ENCODE measurements at regions not wholly inside any gene's neighbourhood (a gene's known extent, or its start where the extent isn't known, plus 50 kb on each side); places are given as distances from the start of the nearest gene placed in this dataset.
A peak's percentile ranks its signal among the peaks of the same experiment; 100 is the strongest.

- peak overlapping the region; percentile 46 for H3K18ac ChIP-seq (ENCODE audit: low read length)
- no peaks in the 10 kb centered on the region for H3K36me3 ChIP-seq (replicated peaks in 1 of 2; ENCODE audit: control insufficient read depth in 2 of 2, insufficient read depth in 2 of 2, low read length in 2 of 2)
- H3K4ac ChIP-seq (ENCODE audit: low read length) = no peak overlapping the region
- no peak overlapping the region for H2BK15ac ChIP-seq (ENCODE audit: low read length)
- H3K4me2 ChIP-seq (ENCODE audit: insufficient read depth, low read length, poor library complexity, severe bottlenecking) = no peak overlapping the region
- H2BK12ac ChIP-seq (ENCODE audit: low read length) = no peak overlapping the region
- H2AFZ ChIP-seq (ENCODE audit: low read length) = no peak overlapping the region
- DNase-seq (ENCODE audit: low spot score) = no peak
- no CpG with 5 or more reads among the region's 2 CpGs for WGBS, 2 donors (ENCODE audit: extremely low coverage in 2 of 2, insufficient read length in 2 of 2, insufficient replicate concordance in 1 of 2)
- H3K27ac ChIP-seq (replicated peaks; ENCODE audit: low read length) = no peak overlapping the region
- H3K9me3 ChIP-seq (replicated peaks in 1 of 2; ENCODE audit: control insufficient read depth in 2 of 2, insufficient read depth in 1 of 2, low read depth in 1 of 2, low read length in 2 of 2) = peaks cover 2 to 10% of the 10 kb centered on the region in 2 donors
- H3K23ac ChIP-seq (ENCODE audit: low read depth, low read length, poor library complexity) = no peak overlapping the region
- H4K91ac ChIP-seq (ENCODE audit: low read depth, low read length, poor library complexity) = no peak overlapping the region
- no peaks in the 10 kb centered on the region for H3K79me1 ChIP-seq (ENCODE audit: low read depth, low read length)
- no peak overlapping the region for H2BK5ac ChIP-seq (ENCODE audit: low read length)
- no peaks in the 10 kb centered on the region for H3K4me1 ChIP-seq (ENCODE audit: control insufficient read depth in 2 of 2, insufficient read depth in 1 of 2, low read depth in 1 of 2, low read length in 2 of 2)
- H2BK120ac ChIP-seq (ENCODE audit: low read depth, low read length) = no peak overlapping the region
- H3K27me3 ChIP-seq (ENCODE audit: control insufficient read depth in 3 of 3, insufficient read depth in 3 of 3, low read depth in 1 of 3, low read length in 3 of 3) = no peaks in the 10 kb centered on the region
- H4K8ac ChIP-seq (ENCODE audit: low read depth, low read length) = no peak overlapping the region
- no peak overlapping the region for H3K9ac ChIP-seq (ENCODE audit: low read depth, low read length, poor library complexity)
- no peak overlapping the region for H2AK5ac ChIP-seq (ENCODE audit: low read depth, low read length)
- H3K14ac ChIP-seq (ENCODE audit: low read length) = no peak overlapping the region
- H3K4me3 ChIP-seq (ENCODE audit: low read length in 2 of 2) = no peak overlapping the region
Measured at GRCh38 chr2:64350996-64351395, 103.0 kb upstream of the LGALSL start.

GRCh38 chr2:64352292-64352691 lies 101.7 kb upstream of the LGALSL start:
- Histone ChIP-seq H3K4me3 (ENCODE audit: low read length in 2 of 2) (no peak overlapping the region), H2BK12ac (ENCODE audit: low read length) (no peak overlapping the region), H2AK5ac (ENCODE audit: low read depth, low read length) (no peak overlapping the region), H3K9ac (ENCODE audit: low read depth, low read length, poor library complexity) (no peak overlapping the region), H3K4ac (ENCODE audit: low read length) (no peak overlapping the region), H4K91ac (ENCODE audit: low read depth, low read length, poor library complexity) (no peak overlapping the region), H3K27me3 (ENCODE audit: control insufficient read depth in 3 of 3, insufficient read depth in 3 of 3, low read depth in 1 of 3, low read length in 3 of 3) (no peaks in the 10 kb centered on the region), H2AFZ (ENCODE audit: low read length) (no peak overlapping the region), H2BK120ac (ENCODE audit: low read depth, low read length) (no peak overlapping the region), H3K27ac (replicated peaks; ENCODE audit: low read length) (no peak overlapping the region), H3K14ac (ENCODE audit: low read length) (no peak overlapping the region), H3K36me3 (replicated peaks in 1 of 2; ENCODE audit: control insufficient read depth in 2 of 2, insufficient read depth in 2 of 2, low read length in 2 of 2) (no peaks in the 10 kb centered on the region), H4K8ac (ENCODE audit: low read depth, low read length) (no peak overlapping the region), H3K18ac (ENCODE audit: low read length) (no peak overlapping the region), H3K79me1 (ENCODE audit: low read depth, low read length) (no peaks in the 10 kb centered on the region), H3K9me3 (replicated peaks in 1 of 2; ENCODE audit: control insufficient read depth in 2 of 2, insufficient read depth in 1 of 2, low read depth in 1 of 2, low read length in 2 of 2) (peaks cover 2 to 10% of the 10 kb centered on the region in 2 donors), H3K23ac (ENCODE audit: low read depth, low read length, poor library complexity) (no peak overlapping the region), H3K4me2 (ENCODE audit: insufficient read depth, low read length, poor library complexity, severe bottlenecking) (no peak overlapping the region), H3K4me1 (ENCODE audit: control insufficient read depth in 2 of 2, insufficient read depth in 1 of 2, low read depth in 1 of 2, low read length in 2 of 2) (no peaks in the 10 kb centered on the region), H2BK5ac (ENCODE audit: low read length) (no peak overlapping the region), H2BK15ac (ENCODE audit: low read length) (no peak overlapping the region)
- no CpG with 5 or more reads among the region's 1 CpG for whole genome bisulfite sequencing, 2 donors (ENCODE audit: extremely low coverage in 2 of 2, insufficient read length in 2 of 2, insufficient replicate concordance in 1 of 2)
- DNase-seq (ENCODE audit: low spot score) = no peak

GRCh38 chr2:64354857-64355680 lies 98.9 kb upstream of the LGALSL start:
- H3K4me2 ChIP-seq (ENCODE audit: insufficient read depth, low read length, poor library complexity, severe bottlenecking) = no peak overlapping the region
- no peak overlapping the region for H2AFZ ChIP-seq (ENCODE audit: low read length)
- H3K9me3 ChIP-seq (replicated peaks in 1 of 2; ENCODE audit: control insufficient read depth in 2 of 2, insufficient read depth in 1 of 2, low read depth in 1 of 2, low read length in 2 of 2) = peaks cover 2 to 10% of the 10 kb centered on the region in 2 donors
- no peak overlapping the region for H3K23ac ChIP-seq (ENCODE audit: low read depth, low read length, poor library complexity)
- H3K4me1 ChIP-seq (ENCODE audit: control insufficient read depth in 2 of 2, insufficient read depth in 1 of 2, low read depth in 1 of 2, low read length in 2 of 2) = peaks cover 4 to 7% of the 10 kb centered on the region in 2 donors
- no peak overlapping the region for H3K9ac ChIP-seq (ENCODE audit: low read depth, low read length, poor library complexity)
- no peak overlapping the region for H4K91ac ChIP-seq (ENCODE audit: low read depth, low read length, poor library complexity)
- no CpG with 5 or more reads among the region's 11 CpGs for WGBS, 2 donors (ENCODE audit: extremely low coverage in 2 of 2, insufficient read length in 2 of 2, insufficient replicate concordance in 1 of 2)
- H3K79me1 ChIP-seq (ENCODE audit: low read depth, low read length) = no peaks in the 10 kb centered on the region
- H2BK5ac ChIP-seq (ENCODE audit: low read length) = no peak overlapping the region
- no peak overlapping the region for H3K18ac ChIP-seq (ENCODE audit: low read length)
- H3K4me3 ChIP-seq (ENCODE audit: low read length in 2 of 2) = no peak overlapping the region
- no peak for DNase-seq (ENCODE audit: low spot score)
- no peak overlapping the region for H3K4ac ChIP-seq (ENCODE audit: low read length)
- H3K14ac ChIP-seq (ENCODE audit: low read length) = no peak overlapping the region
- H3K36me3 ChIP-seq (replicated peaks in 1 of 2; ENCODE audit: control insufficient read depth in 2 of 2, insufficient read depth in 2 of 2, low read length in 2 of 2) = no peaks in the 10 kb centered on the region
- H2BK15ac ChIP-seq (ENCODE audit: low read length) = no peak overlapping the region
- no peak overlapping the region for H2AK5ac ChIP-seq (ENCODE audit: low read depth, low read length)
- no peak overlapping the region for H4K8ac ChIP-seq (ENCODE audit: low read depth, low read length)
- no peak overlapping the region for H2BK12ac ChIP-seq (ENCODE audit: low read length)
- no peak overlapping the region for H3K27ac ChIP-seq (replicated peaks; ENCODE audit: low read length)
- H3K27me3 ChIP-seq (ENCODE audit: control insufficient read depth in 3 of 3, insufficient read depth in 3 of 3, low read depth in 1 of 3, low read length in 3 of 3) = no peaks in the 10 kb centered on the region
- H2BK120ac ChIP-seq (ENCODE audit: low read depth, low read length) = no peak overlapping the region

- Histone ChIP-seq H2AFZ (ENCODE audit: low read length) (no peak overlapping the region), H3K4me1 (ENCODE audit: control insufficient read depth in 2 of 2, insufficient read depth in 1 of 2, low read depth in 1 of 2, low read length in 2 of 2) (peaks cover 5 to 9% of the 10 kb centered on the region in 2 donors), H3K4ac (ENCODE audit: low read length) (no peak overlapping the region), H3K36me3 (replicated peaks in 1 of 2; ENCODE audit: control insufficient read depth in 2 of 2, insufficient read depth in 2 of 2, low read length in 2 of 2) (no peaks in the 10 kb centered on the region), H3K9ac (ENCODE audit: low read depth, low read length, poor library complexity) (no peak overlapping the region), H3K18ac (ENCODE audit: low read length) (no peak overlapping the region), H2AK5ac (ENCODE audit: low read depth, low read length) (no peak overlapping the region), H4K91ac (ENCODE audit: low read depth, low read length, poor library complexity) (no peak overlapping the region), H3K23ac (ENCODE audit: low read depth, low read length, poor library complexity) (no peak overlapping the region), H2BK15ac (ENCODE audit: low read length) (no peak overlapping the region), H3K4me2 (ENCODE audit: insufficient read depth, low read length, poor library complexity, severe bottlenecking) (no peak overlapping the region), H3K14ac (ENCODE audit: low read length) (no peak overlapping the region), H3K79me1 (ENCODE audit: low read depth, low read length) (no peaks in the 10 kb centered on the region), H2BK5ac (ENCODE audit: low read length) (no peak overlapping the region), H2BK120ac (ENCODE audit: low read depth, low read length) (no peak overlapping the region), H3K4me3 (ENCODE audit: low read length in 2 of 2) (no peak overlapping the region), H3K27ac (replicated peaks; ENCODE audit: low read length) (no peak overlapping the region), H3K27me3 (ENCODE audit: control insufficient read depth in 3 of 3, insufficient read depth in 3 of 3, low read depth in 1 of 3, low read length in 3 of 3) (no peaks in the 10 kb centered on the region), H3K9me3 (replicated peaks in 1 of 2; ENCODE audit: control insufficient read depth in 2 of 2, insufficient read depth in 1 of 2, low read depth in 1 of 2, low read length in 2 of 2) (peaks cover 0 to 5% of the 10 kb centered on the region in 2 donors), H4K8ac (ENCODE audit: low read depth, low read length) (no peak overlapping the region), H2BK12ac (ENCODE audit: low read length) (no peak overlapping the region)
- WGBS, 2 donors (ENCODE audit: extremely low coverage in 2 of 2, insufficient read length in 2 of 2, insufficient replicate concordance in 1 of 2) = no CpG with 5 or more reads among the region's 2 CpGs
- no peak for DNase-seq (ENCODE audit: low spot score)
Measured at GRCh38 chr2:64356906-64357305, 97.1 kb upstream of the LGALSL start.

Data from neuronal stem cell (in vitro differentiated cells).